ENCODE measurements at regions not wholly inside any gene's neighbourhood (a gene's known extent, or its start where the extent isn't known, plus 50 kb on each side); places are given as distances from the start of the nearest gene placed in this dataset.

GRCh38 chr5:38023799-38024198 lies 184.0 kb upstream of the GDNF start:
- H3K27ac ChIP-seq = no peak overlapping the region
- H3K4me3 ChIP-seq = no peak overlapping the region
- no peaks in the 10 kb centered on the region for H3K9me3 ChIP-seq
- H3K27me3 ChIP-seq = no peaks in the 10 kb centered on the region
- H3K4me1 ChIP-seq = no peaks in the 10 kb centered on the region
- WGBS, 5 donors = 58 to 77% (median 75%) methylated on average over 4 of the region's 4 CpGs
- no peaks in the 10 kb centered on the region for H3K36me3 ChIP-seq
- TF ChIP-seq EP300 (IDR thresholded peaks at IDR 0.05) = no peak
- no peak for TF ChIP-seq CTCF (IDR thresholded peaks at IDR 0.05)
- TF ChIP-seq POLR2AphosphoS5 (IDR thresholded peaks at IDR 0.05) = no peak
- no peak for TF ChIP-seq POLR2A (IDR thresholded peaks at IDR 0.05)
- intact Hi-C loops (cut with DNase I; ENCODE audit: low total_unique reads) = no loop called here
- no peak for DNase-seq

GRCh38 chr5:38023371-38023770 lies 183.5 kb upstream of the GDNF start:
- intact Hi-C loops (cut with DNase I; ENCODE audit: low total_unique reads) = no loop called here
- no peaks in the 10 kb centered on the region for H3K9me3 ChIP-seq
- DNase-seq = no peak
- H3K27ac ChIP-seq = no peak overlapping the region
- WGBS, 5 donors = 59 to 74% (median 66%) methylated on average over 4 of the region's 4 CpGs
- TF ChIP-seq EP300 (IDR thresholded peaks at IDR 0.05) (no peak), CTCF (IDR thresholded peaks at IDR 0.05) (no peak)
- no peaks in the 10 kb centered on the region for H3K36me3 ChIP-seq
- no peak overlapping the region for H3K4me3 ChIP-seq
- no peaks in the 10 kb centered on the region for H3K27me3 ChIP-seq
- no peaks in the 10 kb centered on the region for H3K4me1 ChIP-seq

- no peaks in the 10 kb centered on the region for H3K9me3 ChIP-seq
- WGBS, 5 donors = 53 to 67% (median 58%) methylated on average over 4 of the region's 4 CpGs
- DNase-seq = no peak
- no peak overlapping the region for H3K27ac ChIP-seq
- no peaks in the 10 kb centered on the region for H3K4me1 ChIP-seq
- TF ChIP-seq POLR2AphosphoS5 (IDR thresholded peaks at IDR 0.05) (no peak), POLR2A (IDR thresholded peaks at IDR 0.05) (no peak), CTCF (IDR thresholded peaks at IDR 0.05) (no peak), EP300 (IDR thresholded peaks at IDR 0.05) (no peak)
- H3K27me3 ChIP-seq = no peaks in the 10 kb centered on the region
- no peaks in the 10 kb centered on the region for H3K36me3 ChIP-seq
- no peak overlapping the region for H3K4me3 ChIP-seq
- intact Hi-C loops (cut with DNase I; ENCODE audit: low total_unique reads) = no loop called here
These were observed 182.8 kb upstream of the GDNF start for GRCh38 chr5:38022631-38023030.

GRCh38 chr5:38018016-38018415 lies 178.2 kb upstream of the GDNF start:
- no peaks in the 10 kb centered on the region for H3K4me1 ChIP-seq
- intact Hi-C loops (cut with DNase I; ENCODE audit: low total_unique reads) = no loop called here
- no peaks in the 10 kb centered on the region for H3K27me3 ChIP-seq
- no peaks in the 10 kb centered on the region for H3K36me3 ChIP-seq
- H3K9me3 ChIP-seq = no peaks in the 10 kb centered on the region
- WGBS, 5 donors = 46 to 75% (median 64%) methylated on average over 6 of the region's 6 CpGs
- TF ChIP-seq POLR2A (IDR thresholded peaks at IDR 0.05) (no peak), EP300 (IDR thresholded peaks at IDR 0.05) (no peak), POLR2AphosphoS5 (IDR thresholded peaks at IDR 0.05) (no peak), CTCF (IDR thresholded peaks at IDR 0.05) (no peak)
- H3K4me3 ChIP-seq = no peak overlapping the region
- H3K27ac ChIP-seq = no peak overlapping the region
- peak in 1 of 2 donors; percentile 26 for DNase-seq
